Breast epithelium (tissue), 3 donors: ENCODE measurements at regions not wholly inside any gene's neighbourhood (a gene's known extent, or its start where the extent isn't known, plus 50 kb on each side); places are given as distances from the start of the nearest gene placed in this dataset.

Source experiments
- CTCF ChIP-seq, 3 donors: fragments of 450-650 bp; IDR thresholded peaks; one replicate each; pipeline ENCODE4 v1.5.1; 2016 to 2017; ENCODE audit warnings: antibody characterized with exemption in 3 of 3, mild to moderate bottlenecking in 3 of 3, moderate library complexity in 3 of 3
- POLR2AphosphoS5 ChIP-seq, 3 donors: sonication (generic); formaldehyde crosslinking; IDR thresholded peaks; one replicate each; pipeline ENCODE4 v1.6.1; 2017; ENCODE audit warnings: antibody characterized with exemption in 3 of 3

GRCh38 chr5:68949256-68949655 is 144.6 kb upstream of the SLC30A5 start:
- TF ChIP-seq POLR2AphosphoS5 (IDR thresholded peaks at IDR 0.05) (no peak), CTCF (IDR thresholded peaks at IDR 0.05) (no peak)
